H9 (cell line): ENCODE measurements at regions not wholly inside any gene's neighbourhood (a gene's known extent, or its start where the extent isn't known, plus 50 kb on each side); places are given as distances from the start of the nearest gene placed in this dataset.

Experiments used
- DNase-seq: peaks from one replicate; pipeline ENCODE4 v3.0.0-alpha.2; 2017
- H2AFZ ChIP-seq: one replicate; pipeline ENCODE4 v1.6.1; 2013; ENCODE audit warnings: mild to moderate bottlenecking, low read length, control low read depth, moderate library complexity
- H2AK5ac ChIP-seq: 2 replicates; pipeline ENCODE4 v1.6.1; 2013; ENCODE audit warnings: low read length, control low read depth, mixed read lengths; ENCODE audit not compliant: insufficient read length
- H2BK120ac ChIP-seq: one replicate; pipeline ENCODE4 v1.6.1; 2013; ENCODE audit warnings: low read depth, mild to moderate bottlenecking, low read length, control low read depth, inconsistent platforms; ENCODE audit not compliant: poor library complexity, severe bottlenecking
- H2BK12ac ChIP-seq: 2 replicates; pipeline ENCODE4 v1.6.1; 2013; ENCODE audit warnings: low read length, control low read depth, mixed read lengths, low read depth; ENCODE audit not compliant: insufficient read length
- H2BK15ac ChIP-seq: 2 replicates; pipeline ENCODE4 v1.6.1; 2013; ENCODE audit warnings: low read depth, low read length, control low read depth
- H2BK20ac ChIP-seq: one replicate; pipeline ENCODE4 v1.6.1; 2013; ENCODE audit warnings: low read depth, mild to moderate bottlenecking, low read length, control low read depth, inconsistent platforms; ENCODE audit not compliant: poor library complexity, severe bottlenecking
- H2BK5ac ChIP-seq: 2 replicates; pipeline ENCODE4 v1.6.1; 2013; ENCODE audit warnings: low read length, control low read depth, mixed read lengths; ENCODE audit not compliant: insufficient read length
- H3K14ac ChIP-seq: 2 replicates; pipeline ENCODE4 v1.6.1; 2013; ENCODE audit warnings: low read length, control low read depth; ENCODE audit not compliant: insufficient read depth
- H3K18ac ChIP-seq: 2 replicates; pipeline ENCODE4 v1.6.1; 2013; ENCODE audit warnings: low read depth, mild to moderate bottlenecking, mixed read lengths, low read length, control low read depth; ENCODE audit not compliant: insufficient read length
- H3K23ac ChIP-seq: 2 replicates; pipeline ENCODE4 v1.6.1; 2013; ENCODE audit warnings: low read length, control low read depth, mixed read lengths, low read depth; ENCODE audit not compliant: insufficient read length
- H3K23me2 ChIP-seq: 2 replicates; pipeline ENCODE4 v1.6.1; 2013; ENCODE audit warnings: low read depth, mild to moderate bottlenecking, mixed read lengths, low read length, control low read depth; ENCODE audit not compliant: insufficient read length, poor library complexity, severe bottlenecking
- H3K27ac ChIP-seq: 2 replicates; pipeline ENCODE4 v1.5.1; 2013; ENCODE audit warnings: low read length, control low read depth, mixed read lengths, low read depth; ENCODE audit not compliant: insufficient read length
- H3K27me3 ChIP-seq: 2 replicates; pipeline ENCODE4 v1.6.1; 2013; ENCODE audit warnings: low read length, control low read depth, inconsistent platforms; ENCODE audit not compliant: insufficient read depth
- H3K4ac ChIP-seq: 2 replicates; pipeline ENCODE4 v1.6.1; 2013; ENCODE audit warnings: low read depth, mild to moderate bottlenecking, control low read depth, inconsistent platforms, low read length, moderate library complexity
- H3K4me1 ChIP-seq: 2 replicates; pipeline ENCODE4 v1.6.1; 2013; ENCODE audit warnings: low read length, control low read depth, inconsistent platforms; ENCODE audit not compliant: insufficient read depth
- H3K4me2 ChIP-seq: 2 replicates; pipeline ENCODE4 v1.6.1; 2013; ENCODE audit warnings: low read length, control low read depth, mixed read lengths; ENCODE audit not compliant: insufficient read length, insufficient read depth
- H3K56ac ChIP-seq: 2 replicates; pipeline ENCODE4 v1.6.1; 2013; ENCODE audit warnings: low read depth, mild to moderate bottlenecking, mixed read lengths, low read length, control low read depth; ENCODE audit not compliant: insufficient read length
- H3K79me1 ChIP-seq: 2 replicates; pipeline ENCODE4 v1.6.1; 2013; ENCODE audit warnings: low read depth, mild to moderate bottlenecking, moderate library complexity, low read length, control low read depth, inconsistent platforms; ENCODE audit not compliant: insufficient read depth, poor library complexity, severe bottlenecking
- H3K79me2 ChIP-seq: 2 replicates; pipeline ENCODE4 v1.6.1; 2013; ENCODE audit warnings: low read length, control low read depth, inconsistent platforms; ENCODE audit not compliant: insufficient read depth
- H3K9ac ChIP-seq: 2 replicates; pipeline ENCODE4 v1.6.1; 2013; ENCODE audit warnings: low read length, control low read depth, mixed read lengths; ENCODE audit not compliant: insufficient read length; ENCODE audit errors: extremely low read depth
- H3K9me3 ChIP-seq: one replicate; pipeline ENCODE4 v1.6.1; 2013; ENCODE audit warnings: low read depth, low read length, inconsistent platforms; ENCODE audit not compliant: control insufficient read depth
- H3T11ph ChIP-seq: one replicate; pipeline ENCODE4 v1.6.1; 2013; ENCODE audit warnings: mild to moderate bottlenecking, low read length, control low read depth, inconsistent platforms
- H4K20me1 ChIP-seq: one replicate; pipeline ENCODE4 v1.6.1; 2013; ENCODE audit not compliant: control insufficient read depth, insufficient read length, insufficient read depth
- H4K5ac ChIP-seq: 2 replicates; pipeline ENCODE4 v1.6.1; 2013; ENCODE audit warnings: low read depth, mild to moderate bottlenecking, mixed read lengths, low read length, control low read depth; ENCODE audit not compliant: insufficient read length
- H4K8ac ChIP-seq: replicated peaks from 2 replicates; pipeline ENCODE4 v1.6.1; 2013; ENCODE audit warnings: low read length, control low read depth, mixed read lengths, low read depth; ENCODE audit not compliant: insufficient read length
- H4K91ac ChIP-seq: 2 replicates; pipeline ENCODE4 v1.6.1; 2013; ENCODE audit warnings: low read depth, mild to moderate bottlenecking, moderate library complexity, mixed read lengths, low read length, control low read depth; ENCODE audit not compliant: insufficient read length
- H3K27ac Mint-ChIP-seq, 3 experiments: 2 replicates in 2 of 3; 3 replicates in 1 of 3; pipeline ENCODE4 v1.8.0; 2020 to 2021; ENCODE audit warnings: mixed read lengths in 3 of 3, mild to moderate bottlenecking in 1 of 3, moderate library complexity in 1 of 3
- H3K27me3 Mint-ChIP-seq: 2 replicates; pipeline ENCODE4 v1.8.0; 2021; ENCODE audit warnings: low read depth, mild to moderate bottlenecking, moderate library complexity, mixed read lengths
- H3K36me3 Mint-ChIP-seq, 3 experiments: 2 replicates in 2 of 3; 3 replicates in 1 of 3; pipeline ENCODE4 v1.8.0; 2020 to 2021; ENCODE audit warnings: low read depth in 3 of 3, mixed read lengths in 3 of 3; ENCODE audit not compliant: insufficient read depth in 1 of 3
- H3K4me1 Mint-ChIP-seq, 2 experiments: 2 replicates each; pipeline ENCODE4 v1.8.0; 2020; ENCODE audit warnings: mixed read lengths in 2 of 2
- H3K4me3 Mint-ChIP-seq, 2 experiments: 2 replicates in 1 of 2; 3 replicates in 1 of 2; pipeline ENCODE4 v1.8.0; 2020 to 2021; ENCODE audit warnings: mild to moderate bottlenecking in 2 of 2, mixed read lengths in 2 of 2, moderate library complexity in 1 of 2
- H3K9me3 Mint-ChIP-seq, 2 experiments: 2 replicates in 1 of 2; 3 replicates in 1 of 2; pipeline ENCODE4 v1.8.0; 2020; ENCODE audit warnings: mild to moderate bottlenecking in 2 of 2, mixed read lengths in 2 of 2, moderate library complexity in 1 of 2
- CTCF ChIP-seq: fragments of 200-600 bp; sonication (generic); conservative IDR thresholded peaks from 3 replicates; pipeline ENCODE4 v1.8.0; 2021; ENCODE audit warnings: antibody characterized with exemption, mild to moderate bottlenecking
- WGBS: extraction: QIAGEN DNeasy Blood & Tissue Kit; methylation state at CpG from one replicate; pipeline ENCODE4 v1.1.7; 2013; ENCODE audit warnings: missing lambda C conversion rate, low lambda C conversion rate, mixed read lengths; ENCODE audit not compliant: insufficient read length; ENCODE audit errors: extremely low coverage; 5-methylcytosine and 5-hydroxymethylcytosine counted together

GRCh38 chr10:43727935-43728334 lies 79.3 kb upstream of the ZNF32 start:
- H3K9me3 Mint-ChIP-seq, result peaks cover 40 to 53% of the 10 kb centered on the region in 2 experiments

More at GRCh38 chr10:43727935-43728334, 79.3 kb upstream of the ZNF32 start:
- no peaks in the 10 kb centered on the region for H3K79me1 ChIP-seq
- H3K23ac ChIP-seq, result no peak overlapping the region
- no peak overlapping the region for H3K4ac ChIP-seq
- H4K91ac ChIP-seq, result no peak overlapping the region
- no peak overlapping the region for H2BK5ac ChIP-seq
- H2BK120ac ChIP-seq, result no peak overlapping the region
- TF ChIP-seq CTCF, result no peak
- no peak overlapping the region for H2BK15ac ChIP-seq
- no peak overlapping the region for H3K4me2 ChIP-seq
- no peak overlapping the region for H3K4me3 Mint-ChIP-seq
- H3K9ac ChIP-seq, result no peak overlapping the region
- H3K4me1 ChIP-seq, result no peaks in the 10 kb centered on the region
- no peak overlapping the region for H2AFZ ChIP-seq
- H4K20me1 ChIP-seq, result no peaks in the 10 kb centered on the region
- no peak overlapping the region for H3K56ac ChIP-seq
- H3K23me2 ChIP-seq, result no peaks in the 10 kb centered on the region
- WGBS, result no CpG with 5 or more reads among the region's 21 CpGs
- no peak overlapping the region for H2BK12ac ChIP-seq
- no peaks in the 10 kb centered on the region for H3K27me3 ChIP-seq
- DNase-seq, result no peak
- no peak overlapping the region for H3K18ac ChIP-seq
- H4K8ac ChIP-seq, result no peak overlapping the region
- H3K9me3 ChIP-seq, result no peaks in the 10 kb centered on the region
- peaks cover 0 to 1% (median 0%) of the 10 kb centered on the region in 3 experiments; a peak in 4 of 7 replicates for H3K36me3 Mint-ChIP-seq
- no peak overlapping the region for H3K27ac ChIP-seq
- peaks cover 24% of the 10 kb centered on the region for H3K27me3 Mint-ChIP-seq
- H3K79me2 ChIP-seq, result no peaks in the 10 kb centered on the region
- no peak overlapping the region for H3T11ph ChIP-seq
- H2BK20ac ChIP-seq, result no peak overlapping the region
- H3K27ac Mint-ChIP-seq, result no peak overlapping the region
- H3K4me1 Mint-ChIP-seq, result no peaks in the 10 kb centered on the region
- no peak overlapping the region for H4K5ac ChIP-seq
- no peak overlapping the region for H2AK5ac ChIP-seq
- H3K14ac ChIP-seq, result no peak overlapping the region
